ENCODE measurements at regions not wholly inside any gene's neighbourhood (a gene's known extent, or its start where the extent isn't known, plus 50 kb on each side); places are given as distances from the start of the nearest gene placed in this dataset.

DNA sequence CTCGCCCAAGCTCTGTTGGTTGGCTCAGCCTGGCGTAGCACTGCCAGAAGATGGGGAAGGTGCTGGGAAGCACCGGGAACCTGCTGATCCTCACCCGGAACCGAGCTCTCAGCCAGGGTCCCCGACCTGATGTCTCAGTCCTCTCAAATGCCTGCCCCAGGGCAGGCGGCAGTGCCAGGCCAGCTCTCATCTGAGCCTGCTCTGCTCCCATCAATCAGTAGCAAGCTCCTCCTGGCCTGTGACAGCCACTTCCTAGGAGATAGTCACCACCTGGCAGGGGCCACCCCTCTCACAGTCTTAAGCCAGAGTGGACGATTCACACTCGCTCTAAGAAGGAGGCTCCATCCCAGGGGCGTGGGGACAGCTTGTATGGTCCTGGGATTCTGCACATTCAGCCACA is 62.0 kb downstream of the ENGASE start:
- no peak for TF ChIP-seq EP300 (IDR thresholded peaks at IDR 0.05)
- TF ChIP-seq, protein P1, sequence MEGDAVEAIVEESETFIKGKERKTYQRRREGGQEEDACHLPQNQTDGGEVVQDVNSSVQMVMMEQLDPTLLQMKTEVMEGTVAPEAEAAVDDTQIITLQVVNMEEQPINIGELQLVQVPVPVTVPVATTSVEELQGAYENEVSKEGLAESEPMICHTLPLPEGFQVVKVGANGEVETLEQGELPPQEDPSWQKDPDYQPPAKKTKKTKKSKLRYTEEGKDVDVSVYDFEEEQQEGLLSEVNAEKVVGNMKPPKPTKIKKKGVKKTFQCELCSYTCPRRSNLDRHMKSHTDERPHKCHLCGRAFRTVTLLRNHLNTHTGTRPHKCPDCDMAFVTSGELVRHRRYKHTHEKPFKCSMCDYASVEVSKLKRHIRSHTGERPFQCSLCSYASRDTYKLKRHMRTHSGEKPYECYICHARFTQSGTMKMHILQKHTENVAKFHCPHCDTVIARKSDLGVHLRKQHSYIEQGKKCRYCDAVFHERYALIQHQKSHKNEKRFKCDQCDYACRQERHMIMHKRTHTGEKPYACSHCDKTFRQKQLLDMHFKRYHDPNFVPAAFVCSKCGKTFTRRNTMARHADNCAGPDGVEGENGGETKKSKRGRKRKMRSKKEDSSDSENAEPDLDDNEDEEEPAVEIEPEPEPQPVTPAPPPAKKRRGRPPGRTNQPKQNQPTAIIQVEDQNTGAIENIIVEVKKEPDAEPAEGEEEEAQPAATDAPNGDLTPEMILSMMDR (IDR thresholded peaks at IDR 0.05) = no peak
- no peak for TF ChIP-seq POLR2AphosphoS5 (IDR thresholded peaks at IDR 0.05)
